OCI-LY7 (cell line): ENCODE measurements at regions not wholly inside any gene's neighbourhood (a gene's known extent, or its start where the extent isn't known, plus 50 kb on each side); places are given as distances from the start of the nearest gene placed in this dataset.

Experiments used
- CTCF ChIP-seq: fragments of 200-600 bp; sonication (generic); conservative IDR thresholded peaks from 2 replicates; pipeline ENCODE4 v1.5.1; 2014; ENCODE audit warnings: mild to moderate bottlenecking, antibody characterized with exemption, low read length, moderate library complexity, mixed read lengths
- EZH2phosphoT487 ChIP-seq: fragments of 200-600 bp; sonication (generic); IDR thresholded peaks from 2 replicates; pipeline ENCODE4 v1.6.1; 2018; ENCODE audit warnings: low read depth, borderline replicate concordance, mild to moderate bottlenecking, mixed run types, antibody characterized with exemption, low read length, moderate library complexity, mixed read lengths

GRCh38 chr11:110830344-110830743, 118.1 kb upstream of the ARHGAP20 start:
- no peak for TF ChIP-seq CTCF
- no peak for TF ChIP-seq EZH2phosphoT487
